ENCODE measurements at regions not wholly inside any gene's neighbourhood (a gene's known extent, or its start where the extent isn't known, plus 50 kb on each side); places are given as distances from the start of the nearest gene placed in this dataset.

DNA sequence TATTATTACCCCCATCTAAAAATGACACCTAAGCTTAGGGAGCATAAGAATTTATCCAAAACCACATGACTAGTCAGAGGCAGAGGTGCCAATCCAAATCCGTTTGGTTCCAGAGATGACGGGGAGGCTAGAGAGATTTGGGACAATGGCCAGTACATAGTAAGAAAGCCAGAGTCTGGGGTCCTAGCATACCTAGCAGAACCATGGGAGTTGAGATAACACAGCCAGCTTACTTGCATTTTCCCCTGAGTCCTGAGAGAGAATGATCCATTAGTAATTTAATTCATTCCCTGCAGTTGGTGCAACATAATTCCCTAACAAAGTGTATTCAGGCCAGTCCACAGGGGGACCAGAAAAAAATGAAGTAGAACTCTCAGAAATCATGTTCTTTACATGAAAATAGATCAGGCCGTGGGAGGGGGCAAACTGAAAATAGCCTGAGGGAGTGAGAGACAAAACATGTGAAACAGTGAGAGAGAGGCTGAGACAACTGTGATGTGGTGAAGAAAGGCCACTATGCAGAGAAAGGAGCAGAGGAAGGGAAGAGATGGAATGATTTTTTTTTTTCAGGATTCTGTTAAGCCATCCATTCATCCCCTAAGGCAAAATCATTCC is 243.3 kb downstream of the BRINP2 start:
- Histone ChIP-seq H3K9ac (ENCODE audit: low read length) (no peak overlapping the region), H3K4me3 (ENCODE audit: low read length) (no peak overlapping the region), H3K9me2 (ENCODE audit: insufficient read depth, low read length) (no peaks in the 10 kb centered on the region), H3F3A (ENCODE audit: insufficient read depth, low read length, poor library complexity, severe bottlenecking) (no peaks in the 10 kb centered on the region), H3K27ac (ENCODE audit: low read length) (no peak overlapping the region), H4K20me1 (ENCODE audit: insufficient read depth) (no peaks in the 10 kb centered on the region), H3K36me3 (ENCODE audit: insufficient read depth, low read length) (no peaks in the 10 kb centered on the region), H2AFZ (ENCODE audit: low read depth, low read length) (no peak overlapping the region), H3K4me2 (ENCODE audit: low read length) (no peak overlapping the region), H3K79me2 (replicated peaks; ENCODE audit: insufficient read depth, low read length) (no peaks in the 10 kb centered on the region), H3K9me3 (ENCODE audit: low read length) (no peaks in the 10 kb centered on the region), H3K27me3 (ENCODE audit: insufficient read depth, low read depth, low read length) (no peaks in the 10 kb centered on the region)
- TF ChIP-seq SMC3 (conservative IDR thresholded peaks at IDR 0.05; ENCODE audit: poor library complexity), result no peak
- no peak for TF ChIP-seq POLR2AphosphoS5 (IDR thresholded peaks at IDR 0.05)
- TF ChIP-seq EP300 (conservative IDR thresholded peaks at IDR 0.05; ENCODE audit: poor library complexity, severe bottlenecking), result no peak
- no peak for TF ChIP-seq TAF1 (IDR thresholded peaks at IDR 0.05; ENCODE audit: low read depth)
- TF ChIP-seq RAD21 (conservative IDR thresholded peaks at IDR 0.05), result no peak
- TF ChIP-seq EZH2 (IDR thresholded peaks at IDR 0.05; ENCODE audit: borderline replicate concordance, insufficient read depth, low read length, poor library complexity, severe bottlenecking), result no peak
- TF ChIP-seq, protein P1, sequence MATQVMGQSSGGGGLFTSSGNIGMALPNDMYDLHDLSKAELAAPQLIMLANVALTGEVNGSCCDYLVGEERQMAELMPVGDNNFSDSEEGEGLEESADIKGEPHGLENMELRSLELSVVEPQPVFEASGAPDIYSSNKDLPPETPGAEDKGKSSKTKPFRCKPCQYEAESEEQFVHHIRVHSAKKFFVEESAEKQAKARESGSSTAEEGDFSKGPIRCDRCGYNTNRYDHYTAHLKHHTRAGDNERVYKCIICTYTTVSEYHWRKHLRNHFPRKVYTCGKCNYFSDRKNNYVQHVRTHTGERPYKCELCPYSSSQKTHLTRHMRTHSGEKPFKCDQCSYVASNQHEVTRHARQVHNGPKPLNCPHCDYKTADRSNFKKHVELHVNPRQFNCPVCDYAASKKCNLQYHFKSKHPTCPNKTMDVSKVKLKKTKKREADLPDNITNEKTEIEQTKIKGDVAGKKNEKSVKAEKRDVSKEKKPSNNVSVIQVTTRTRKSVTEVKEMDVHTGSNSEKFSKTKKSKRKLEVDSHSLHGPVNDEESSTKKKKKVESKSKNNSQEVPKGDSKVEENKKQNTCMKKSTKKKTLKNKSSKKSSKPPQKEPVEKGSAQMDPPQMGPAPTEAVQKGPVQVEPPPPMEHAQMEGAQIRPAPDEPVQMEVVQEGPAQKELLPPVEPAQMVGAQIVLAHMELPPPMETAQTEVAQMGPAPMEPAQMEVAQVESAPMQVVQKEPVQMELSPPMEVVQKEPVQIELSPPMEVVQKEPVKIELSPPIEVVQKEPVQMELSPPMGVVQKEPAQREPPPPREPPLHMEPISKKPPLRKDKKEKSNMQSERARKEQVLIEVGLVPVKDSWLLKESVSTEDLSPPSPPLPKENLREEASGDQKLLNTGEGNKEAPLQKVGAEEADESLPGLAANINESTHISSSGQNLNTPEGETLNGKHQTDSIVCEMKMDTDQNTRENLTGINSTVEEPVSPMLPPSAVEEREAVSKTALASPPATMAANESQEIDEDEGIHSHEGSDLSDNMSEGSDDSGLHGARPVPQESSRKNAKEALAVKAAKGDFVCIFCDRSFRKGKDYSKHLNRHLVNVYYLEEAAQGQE (IDR thresholded peaks at IDR 0.05; ENCODE audit: borderline replicate concordance), result no peak
- TF ChIP-seq MXI1 (conservative IDR thresholded peaks at IDR 0.05; ENCODE audit: poor library complexity, severe bottlenecking), result no peak
- no peak for TF ChIP-seq CTCF (IDR thresholded peaks at IDR 0.05; ENCODE audit: poor library complexity, severe bottlenecking)

DNA sequence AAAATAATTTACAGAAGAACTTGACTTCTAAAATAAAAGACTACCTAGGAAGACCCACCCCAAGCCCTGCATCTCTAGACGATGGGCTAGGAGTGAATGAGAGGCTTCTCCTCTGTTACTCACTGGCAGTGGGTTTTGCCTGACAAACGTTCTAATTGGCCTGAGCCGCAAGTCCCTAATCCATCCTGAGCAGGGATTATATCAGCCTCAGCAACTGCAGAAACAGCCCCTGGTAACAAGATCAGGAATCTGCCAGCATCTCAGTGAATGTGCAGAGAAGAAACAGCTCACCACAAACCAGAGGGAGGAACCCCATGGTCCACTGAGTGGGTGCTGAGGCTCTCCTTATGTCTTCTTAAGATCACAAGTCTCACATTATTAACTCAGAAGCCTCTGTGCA is 240.6 kb downstream of the BRINP2 start:
- H3K9ac ChIP-seq (ENCODE audit: low read length), result no peak overlapping the region
- no peaks in the 10 kb centered on the region for H3K79me2 ChIP-seq (replicated peaks; ENCODE audit: insufficient read depth, low read length)
- TF ChIP-seq, protein P1 (IDR thresholded peaks at IDR 0.05; ENCODE audit: borderline replicate concordance), result no peak
- no peak for TF ChIP-seq POLR2AphosphoS5 (IDR thresholded peaks at IDR 0.05)
- TF ChIP-seq EP300 (conservative IDR thresholded peaks at IDR 0.05; ENCODE audit: poor library complexity, severe bottlenecking), result no peak
- no peak for TF ChIP-seq SMC3 (conservative IDR thresholded peaks at IDR 0.05; ENCODE audit: poor library complexity)
- TF ChIP-seq CTCF (IDR thresholded peaks at IDR 0.05; ENCODE audit: poor library complexity, severe bottlenecking), result no peak
- TF ChIP-seq MXI1 (conservative IDR thresholded peaks at IDR 0.05; ENCODE audit: poor library complexity, severe bottlenecking), result no peak
- TF ChIP-seq RAD21 (conservative IDR thresholded peaks at IDR 0.05), result no peak
- no peak for TF ChIP-seq EZH2 (IDR thresholded peaks at IDR 0.05; ENCODE audit: borderline replicate concordance, insufficient read depth, low read length, poor library complexity, severe bottlenecking)
- no peak for TF ChIP-seq TAF1 (IDR thresholded peaks at IDR 0.05; ENCODE audit: low read depth)

More for the DNA sequence above, 240.6 kb downstream of the BRINP2 start:
- Histone ChIP-seq H4K20me1 (ENCODE audit: insufficient read depth) (no peaks in the 10 kb centered on the region), H3K9me3 (ENCODE audit: low read length) (no peaks in the 10 kb centered on the region), H3K4me2 (ENCODE audit: low read length) (no peak overlapping the region), H3K27ac (ENCODE audit: low read length) (no peak overlapping the region), H3F3A (ENCODE audit: insufficient read depth, low read length, poor library complexity, severe bottlenecking) (no peaks in the 10 kb centered on the region), H3K27me3 (ENCODE audit: insufficient read depth, low read depth, low read length) (no peaks in the 10 kb centered on the region), H3K36me3 (ENCODE audit: insufficient read depth, low read length) (no peaks in the 10 kb centered on the region), H3K9me2 (ENCODE audit: insufficient read depth, low read length) (no peaks in the 10 kb centered on the region), H3K4me3 (ENCODE audit: low read length) (no peak overlapping the region), H2AFZ (ENCODE audit: low read depth, low read length) (no peak overlapping the region)
